ENCODE measurements at regions not wholly inside any gene's neighbourhood (a gene's known extent, or its start where the extent isn't known, plus 50 kb on each side); places are given as distances from the start of the nearest gene placed in this dataset.

- CTCF ChIA-PET = no interaction called here
- Histone ChIP-seq H3K27ac (ENCODE audit: low read depth, low read length, poor library complexity, severe bottlenecking) (no peak overlapping the region), H3K9me3 (ENCODE audit: low read depth, low read length, poor library complexity, severe bottlenecking) (no peaks in the 10 kb centered on the region), H3K36me3 (ENCODE audit: insufficient read depth, low read length, poor library complexity, severe bottlenecking) (no peaks in the 10 kb centered on the region), H3K4me1 (ENCODE audit: insufficient read depth, low read length, poor library complexity, severe bottlenecking) (no peaks in the 10 kb centered on the region), H3K4me3 (ENCODE audit: low read depth, low read length, poor library complexity, severe bottlenecking) (no peak overlapping the region), H3K27me3 (replicated peaks; ENCODE audit: insufficient read depth, low read depth, low read length, poor library complexity) (no peaks in the 10 kb centered on the region)
- POLR2A ChIA-PET (ENCODE audit: low non-redundant PET) = no interaction called here
- no peak for DNase-seq (ENCODE audit: low spot score)
- intact Hi-C loops (cut with micrococcal nuclease; ENCODE audit: unreplicated experiment) = no loop called here
- TF ChIP-seq CTCF (conservative IDR thresholded peaks at IDR 0.05; ENCODE audit: low read depth, low read length) (no peak), EZH2 (IDR thresholded peaks at IDR 0.05; ENCODE audit: borderline replicate concordance, low read depth, low read length, poor library complexity, severe bottlenecking) (no peak)
- no TSS peak for BruUV-seq (replicated peaks)
Observed at GRCh38 chr5:133669472-133669871, 57.1 kb upstream of the FSTL4 start.

GRCh38 chr5:133668458-133668857, 56.1 kb upstream of the FSTL4 start:
- ChIA-PET CTCF (no interaction called here), POLR2A (ENCODE audit: low non-redundant PET) (no interaction called here)
- Histone ChIP-seq H3K4me1 (ENCODE audit: insufficient read depth, low read length, poor library complexity, severe bottlenecking) (no peaks in the 10 kb centered on the region), H3K9me3 (ENCODE audit: low read depth, low read length, poor library complexity, severe bottlenecking) (no peaks in the 10 kb centered on the region), H3K27ac (ENCODE audit: low read depth, low read length, poor library complexity, severe bottlenecking) (no peak overlapping the region), H3K4me3 (ENCODE audit: low read depth, low read length, poor library complexity, severe bottlenecking) (no peak overlapping the region), H3K27me3 (replicated peaks; ENCODE audit: insufficient read depth, low read depth, low read length, poor library complexity) (no peaks in the 10 kb centered on the region), H3K36me3 (ENCODE audit: insufficient read depth, low read length, poor library complexity, severe bottlenecking) (no peaks in the 10 kb centered on the region)
- intact Hi-C loops (cut with micrococcal nuclease; ENCODE audit: unreplicated experiment) = no loop called here
- BruUV-seq (replicated peaks) = no TSS peak
- TF ChIP-seq EZH2 (IDR thresholded peaks at IDR 0.05; ENCODE audit: borderline replicate concordance, low read depth, low read length, poor library complexity, severe bottlenecking) = no peak
- TF ChIP-seq CTCF (conservative IDR thresholded peaks at IDR 0.05; ENCODE audit: low read depth, low read length) = no peak
- DNase-seq (ENCODE audit: low spot score) = no peak

- CTCF ChIA-PET = no interaction called here
- BruUV-seq (replicated peaks) = no TSS peak
- TF ChIP-seq CTCF (conservative IDR thresholded peaks at IDR 0.05; ENCODE audit: low read depth, low read length) = no peak
- no peak for TF ChIP-seq EZH2 (IDR thresholded peaks at IDR 0.05; ENCODE audit: borderline replicate concordance, low read depth, low read length, poor library complexity, severe bottlenecking)
Observed at GRCh38 chr5:133667217-133667616, 54.9 kb upstream of the FSTL4 start.

More at GRCh38 chr5:133667217-133667616, 54.9 kb upstream of the FSTL4 start:
- intact Hi-C loops (cut with micrococcal nuclease; ENCODE audit: unreplicated experiment) = no loop called here
- H3K9me3 ChIP-seq (ENCODE audit: low read depth, low read length, poor library complexity, severe bottlenecking) = no peaks in the 10 kb centered on the region
- POLR2A ChIA-PET (ENCODE audit: low non-redundant PET) = no interaction called here
- no peak for DNase-seq (ENCODE audit: low spot score)
- no peaks in the 10 kb centered on the region for H3K4me1 ChIP-seq (ENCODE audit: insufficient read depth, low read length, poor library complexity, severe bottlenecking)
- H3K4me3 ChIP-seq (ENCODE audit: low read depth, low read length, poor library complexity, severe bottlenecking) = no peak overlapping the region
- H3K27ac ChIP-seq (ENCODE audit: low read depth, low read length, poor library complexity, severe bottlenecking) = no peak overlapping the region
- no peaks in the 10 kb centered on the region for H3K27me3 ChIP-seq (replicated peaks; ENCODE audit: insufficient read depth, low read depth, low read length, poor library complexity)
- no peaks in the 10 kb centered on the region for H3K36me3 ChIP-seq (ENCODE audit: insufficient read depth, low read length, poor library complexity, severe bottlenecking)
